ENCODE measurements at regions not wholly inside any gene's neighbourhood (a gene's known extent, or its start where the extent isn't known, plus 50 kb on each side); places are given as distances from the start of the nearest gene placed in this dataset.

DNA sequence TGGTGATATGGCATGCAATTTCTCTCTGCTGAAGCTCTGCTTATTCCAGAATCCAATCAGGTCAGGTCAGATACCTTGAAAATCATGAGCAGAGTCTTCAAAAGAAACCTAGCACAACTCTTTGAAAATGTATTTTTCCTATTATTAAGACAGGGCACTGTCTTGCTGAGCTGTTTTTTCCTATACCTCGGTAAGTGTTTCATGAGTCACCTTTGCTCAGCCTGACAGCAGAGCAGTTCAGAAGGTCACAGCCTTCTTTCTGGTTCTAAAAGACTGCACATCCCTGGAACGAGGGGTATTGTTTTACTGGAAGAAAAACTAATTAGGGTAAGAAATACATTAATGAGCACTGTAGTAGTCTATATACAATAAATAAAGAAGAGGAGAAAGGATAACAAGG lies 422.0 kb downstream of the SOX2 start:
- H3K27me3 ChIP-seq (ENCODE audit: insufficient read depth, low read depth) = no peaks in the 10 kb centered on the region
- no peak for DNase-seq
- POLR2A ChIA-PET (ENCODE audit: unreplicated experiment) = no interaction called here

DNA sequence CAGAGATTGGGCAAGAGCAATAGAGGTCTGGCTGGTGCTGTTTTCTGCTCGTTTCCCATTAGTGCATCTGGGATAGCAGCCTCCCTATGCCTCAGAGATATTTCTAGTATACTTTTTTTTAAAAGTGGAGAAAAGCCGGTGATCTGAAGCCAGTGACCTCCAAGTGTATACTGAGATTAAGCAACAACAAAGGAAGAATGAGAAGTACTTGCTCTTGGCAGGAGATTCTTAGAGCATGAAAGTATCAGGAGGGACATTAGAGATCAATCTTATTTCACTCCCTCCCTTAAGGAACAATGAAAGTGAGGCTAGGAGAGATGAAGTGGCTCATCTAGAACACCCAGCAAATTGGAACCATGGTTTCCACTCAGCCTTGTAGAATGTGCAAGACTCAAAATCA lies 423.3 kb downstream of the SOX2 start:
- no peaks in the 10 kb centered on the region for H3K36me3 ChIP-seq (ENCODE audit: low read depth)
- no peak overlapping the region for H3K27ac ChIP-seq
- no peak overlapping the region for H2AFZ ChIP-seq
- no peaks in the 10 kb centered on the region for H3K27me3 ChIP-seq (ENCODE audit: insufficient read depth, low read depth)
- no peaks in the 10 kb centered on the region for H3F3A ChIP-seq (ENCODE audit: insufficient read depth, low read depth)
- DNase-seq = no peak
- no peak overlapping the region for H3K4me2 ChIP-seq
- no peaks in the 10 kb centered on the region for H4K20me1 ChIP-seq (ENCODE audit: insufficient read depth)
- no peaks in the 10 kb centered on the region for H3K9me2 ChIP-seq (ENCODE audit: insufficient read depth)
- H3K4me3 ChIP-seq = no peak overlapping the region
- BruUV-seq (replicated peaks) = no TSS peak
- no peaks in the 10 kb centered on the region for H3K9me3 ChIP-seq (ENCODE audit: insufficient read depth, low read depth)
- POLR2A ChIA-PET (ENCODE audit: unreplicated experiment) = no interaction called here
- H3K79me2 ChIP-seq (ENCODE audit: low read depth) = no peaks in the 10 kb centered on the region
- TF ChIP-seq, protein P1, sequence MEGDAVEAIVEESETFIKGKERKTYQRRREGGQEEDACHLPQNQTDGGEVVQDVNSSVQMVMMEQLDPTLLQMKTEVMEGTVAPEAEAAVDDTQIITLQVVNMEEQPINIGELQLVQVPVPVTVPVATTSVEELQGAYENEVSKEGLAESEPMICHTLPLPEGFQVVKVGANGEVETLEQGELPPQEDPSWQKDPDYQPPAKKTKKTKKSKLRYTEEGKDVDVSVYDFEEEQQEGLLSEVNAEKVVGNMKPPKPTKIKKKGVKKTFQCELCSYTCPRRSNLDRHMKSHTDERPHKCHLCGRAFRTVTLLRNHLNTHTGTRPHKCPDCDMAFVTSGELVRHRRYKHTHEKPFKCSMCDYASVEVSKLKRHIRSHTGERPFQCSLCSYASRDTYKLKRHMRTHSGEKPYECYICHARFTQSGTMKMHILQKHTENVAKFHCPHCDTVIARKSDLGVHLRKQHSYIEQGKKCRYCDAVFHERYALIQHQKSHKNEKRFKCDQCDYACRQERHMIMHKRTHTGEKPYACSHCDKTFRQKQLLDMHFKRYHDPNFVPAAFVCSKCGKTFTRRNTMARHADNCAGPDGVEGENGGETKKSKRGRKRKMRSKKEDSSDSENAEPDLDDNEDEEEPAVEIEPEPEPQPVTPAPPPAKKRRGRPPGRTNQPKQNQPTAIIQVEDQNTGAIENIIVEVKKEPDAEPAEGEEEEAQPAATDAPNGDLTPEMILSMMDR (conservative IDR thresholded peaks at IDR 0.05) = no peak
- TF ChIP-seq EZH2 (IDR thresholded peaks at IDR 0.05; ENCODE audit: low read depth) = no peak
- no peaks in the 10 kb centered on the region for H3K4me1 ChIP-seq (replicated peaks; ENCODE audit: insufficient read depth)
- intact Hi-C loops (cut with micrococcal nuclease; ENCODE audit: unreplicated experiment) = no loop called here
- CTCF ChIA-PET = no interaction called here

More for the DNA sequence above, 422.0 kb downstream of the SOX2 start:
- Histone ChIP-seq H3F3A (ENCODE audit: insufficient read depth, low read depth) (no peaks in the 10 kb centered on the region), H3K4me1 (replicated peaks; ENCODE audit: insufficient read depth) (no peaks in the 10 kb centered on the region), H3K4me2 (no peak overlapping the region), H4K20me1 (ENCODE audit: insufficient read depth) (no peaks in the 10 kb centered on the region), H3K27ac (no peak overlapping the region), H3K36me3 (ENCODE audit: low read depth) (no peaks in the 10 kb centered on the region), H2AFZ (no peak overlapping the region), H3K9me3 (ENCODE audit: insufficient read depth, low read depth) (no peaks in the 10 kb centered on the region), H3K4me3 (no peak overlapping the region), H3K9me2 (ENCODE audit: insufficient read depth) (no peaks in the 10 kb centered on the region), H3K79me2 (ENCODE audit: low read depth) (no peaks in the 10 kb centered on the region)
- TF ChIP-seq EZH2 (IDR thresholded peaks at IDR 0.05; ENCODE audit: low read depth) = no peak
- CTCF ChIA-PET = no interaction called here
- intact Hi-C loops (cut with micrococcal nuclease; ENCODE audit: unreplicated experiment) = no loop called here
- no TSS peak for BruUV-seq (replicated peaks)

DNA sequence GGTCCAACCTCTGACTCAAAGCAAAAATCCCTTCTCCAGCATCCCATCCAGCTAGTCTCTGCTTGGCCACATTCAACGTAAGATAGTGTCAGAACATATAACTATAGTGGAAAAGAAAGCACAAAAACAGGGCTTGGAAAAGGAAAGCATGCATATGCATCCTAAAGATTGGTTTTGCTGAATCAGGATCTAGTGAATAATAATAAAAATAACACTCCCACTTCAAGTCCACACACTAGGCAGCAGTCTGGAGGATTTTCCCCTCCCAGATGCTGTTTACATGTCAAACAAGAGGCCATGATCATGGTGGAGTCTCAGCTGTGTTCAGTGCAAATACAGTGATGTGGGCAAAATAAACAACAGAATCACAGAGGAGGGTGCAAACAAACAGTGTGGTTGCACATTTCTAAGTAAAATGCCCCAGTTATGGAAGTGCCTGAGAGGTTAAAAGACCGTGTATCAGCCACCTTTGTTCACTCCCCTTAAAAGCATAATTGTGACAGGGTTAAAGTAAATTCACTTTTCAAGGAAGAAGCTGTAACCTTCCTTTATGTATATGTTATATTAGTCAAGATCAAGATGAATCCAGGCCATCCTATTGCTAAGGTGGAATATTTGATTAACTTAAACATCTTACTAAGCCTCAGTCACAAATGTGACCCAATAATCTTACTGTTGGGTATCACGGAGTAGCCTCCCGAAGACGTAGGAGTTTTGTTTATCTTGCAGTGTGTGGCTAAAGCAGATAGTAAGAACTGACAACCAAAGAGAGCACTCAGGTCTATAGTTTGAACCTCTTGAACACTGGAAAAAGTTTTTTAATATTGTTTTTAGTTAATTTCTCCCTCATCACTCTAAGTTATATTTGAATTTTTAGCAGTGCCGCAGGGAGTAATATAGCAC lies 424.5 kb downstream of the SOX2 start:
- Histone ChIP-seq H3K27ac (no peak overlapping the region), H3K9me3 (ENCODE audit: insufficient read depth, low read depth) (no peaks in the 10 kb centered on the region), H3K36me3 (ENCODE audit: low read depth) (no peaks in the 10 kb centered on the region), H3F3A (ENCODE audit: insufficient read depth, low read depth) (no peaks in the 10 kb centered on the region), H3K27me3 (ENCODE audit: insufficient read depth, low read depth) (no peaks in the 10 kb centered on the region), H3K9me2 (ENCODE audit: insufficient read depth) (no peaks in the 10 kb centered on the region), H2AFZ (no peak overlapping the region), H3K79me2 (ENCODE audit: low read depth) (no peaks in the 10 kb centered on the region), H3K4me2 (no peak overlapping the region), H4K20me1 (ENCODE audit: insufficient read depth) (no peaks in the 10 kb centered on the region), H3K4me1 (replicated peaks; ENCODE audit: insufficient read depth) (no peaks in the 10 kb centered on the region), H3K4me3 (no peak overlapping the region)
- no peak for DNase-seq
- TF ChIP-seq, protein P1 (conservative IDR thresholded peaks at IDR 0.05) = no peak
- TF ChIP-seq EZH2 (IDR thresholded peaks at IDR 0.05; ENCODE audit: low read depth) = no peak
- intact Hi-C loops (cut with micrococcal nuclease; ENCODE audit: unreplicated experiment) = no loop called here
- BruUV-seq (replicated peaks) = no TSS peak
- POLR2A ChIA-PET (ENCODE audit: unreplicated experiment) = no interaction called here
- CTCF ChIA-PET = no interaction called here

Measured in PC-9 (cell line).